Lower lobe of right lung (tissue), 2 donors: ENCODE measurements at regions not wholly inside any gene's neighbourhood (a gene's known extent, or its start where the extent isn't known, plus 50 kb on each side); places are given as distances from the start of the nearest gene placed in this dataset.

Experiments used
- ATAC-seq, 2 donors: fragments of 200-7000 bp; cut with Tn5 transposase; one replicate each; pipeline ENCODE4 v1.9.1; 2020 to 2022; ENCODE audit warnings: mild to moderate bottlenecking in 2 of 2, moderate library complexity in 2 of 2
- DNase-seq: peaks from one replicate; pipeline ENCODE4 v3.0.0-alpha.2; 2020
- H3K27ac ChIP-seq: fragments of 200-600 bp; one replicate; pipeline ENCODE4 v1.8.0; 2022
- H3K27me3 ChIP-seq: fragments of 200-600 bp; one replicate; pipeline ENCODE4 v1.8.0; 2022; ENCODE audit warnings: low read depth
- H3K36me3 ChIP-seq: fragments of 200-600 bp; one replicate; pipeline ENCODE4 v1.8.0; 2022; ENCODE audit warnings: mild to moderate bottlenecking
- H3K4me1 ChIP-seq: fragments of 200-600 bp; one replicate; pipeline ENCODE4 v1.8.0; 2022
- H3K4me3 ChIP-seq: fragments of 200-600 bp; one replicate; pipeline ENCODE4 v1.8.0; 2022; ENCODE audit warnings: mild to moderate bottlenecking
- H3K9me3 ChIP-seq: fragments of 200-600 bp; one replicate; pipeline ENCODE4 v1.8.0; 2022
- CTCF ChIP-seq: fragments of 200-600 bp; IDR thresholded peaks from one replicate; pipeline ENCODE4 v1.8.0; 2022; ENCODE audit warnings: antibody characterized with exemption, mild to moderate bottlenecking
- intact Hi-C: fragments of 100-400 bp; cut with DNase I; formaldehyde crosslinking; loops from one replicate; pipeline ENCODE4 v1.11.0; 2022
- donor health status: DM: no; HTN: yes; CAD: no; lungs with severe emphysema.

DNA sequence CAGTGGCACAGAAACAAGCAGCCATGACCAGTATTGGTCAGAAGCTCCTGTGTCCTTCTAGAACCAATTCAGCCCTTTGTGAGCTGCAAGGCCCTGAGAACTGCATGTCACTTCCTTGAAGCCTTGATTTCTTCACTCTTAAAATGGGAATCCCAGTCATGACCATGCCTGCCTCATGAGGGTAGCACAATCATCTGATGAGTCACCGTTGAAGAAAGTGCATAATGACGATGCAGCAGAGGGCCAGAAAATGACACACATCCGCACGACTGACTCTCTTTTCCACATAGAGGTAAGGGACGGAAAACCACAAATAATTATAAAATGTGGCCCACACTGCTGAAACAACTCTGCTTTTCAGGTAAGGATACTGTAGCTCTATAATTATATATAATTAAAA is 777.4 kb downstream of the BCL11B start:
- Histone ChIP-seq H3K36me3 (no peaks in the 10 kb centered on the region), H3K27me3 (no peaks in the 10 kb centered on the region), H3K4me3 (no peak overlapping the region), H3K9me3 (no peaks in the 10 kb centered on the region), H3K4me1 (no peaks in the 10 kb centered on the region), H3K27ac (no peak overlapping the region)
- no peak for TF ChIP-seq CTCF
- intact Hi-C loops = no loop called here
- DNase-seq (no peak), ATAC-seq (no peak)

GRCh38 chr14:98498019-98498885 is 773.7 kb downstream of the BCL11B start:
- Histone ChIP-seq H3K27me3 (no peaks in the 10 kb centered on the region), H3K9me3 (no peaks in the 10 kb centered on the region), H3K27ac (no peak overlapping the region), H3K36me3 (no peaks in the 10 kb centered on the region), H3K4me1 (no peaks in the 10 kb centered on the region), H3K4me3 (no peak overlapping the region)
- ATAC-seq (no peak), DNase-seq (no peak)
- intact Hi-C loops = no loop called here
- no peak for TF ChIP-seq CTCF

- DNase-seq = no peak
- Histone ChIP-seq H3K4me3 (no peak overlapping the region), H3K36me3 (no peaks in the 10 kb centered on the region), H3K9me3 (no peaks in the 10 kb centered on the region), H3K27me3 (no peaks in the 10 kb centered on the region), H3K27ac (no peak overlapping the region), H3K4me1 (no peaks in the 10 kb centered on the region)
- intact Hi-C loops = no loop called here
- ATAC-seq = no peak
- no peak for TF ChIP-seq CTCF
Observed at GRCh38 chr14:98501335-98501734, 770.7 kb downstream of the BCL11B start.

DNA sequence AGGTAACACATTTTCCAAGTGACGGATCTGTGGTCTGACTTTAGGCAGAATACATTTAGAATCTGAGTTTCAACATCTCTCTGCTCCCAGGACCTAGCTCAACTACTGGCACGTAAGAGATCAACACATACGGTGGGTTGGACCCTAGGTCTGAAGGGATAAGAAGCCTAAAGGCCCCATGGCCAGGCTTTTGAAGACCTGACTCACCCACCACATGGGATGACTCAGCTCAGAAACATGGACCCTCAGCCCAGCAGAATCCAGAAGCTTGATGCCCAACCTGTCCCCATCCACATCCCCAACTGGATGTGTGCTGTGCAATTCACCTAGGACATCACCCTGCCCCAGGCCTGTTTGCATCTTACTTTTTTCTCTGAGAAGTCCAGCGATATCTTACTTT is 770.2 kb downstream of the BCL11B start:
- no peak for DNase-seq
- no peak overlapping the region for H3K27ac ChIP-seq
- no peaks in the 10 kb centered on the region for H3K36me3 ChIP-seq
- intact Hi-C loops = no loop called here
- no peak for ATAC-seq
- H3K9me3 ChIP-seq = no peaks in the 10 kb centered on the region
- TF ChIP-seq CTCF = no peak
- H3K27me3 ChIP-seq = no peaks in the 10 kb centered on the region
- no peaks in the 10 kb centered on the region for H3K4me1 ChIP-seq
- H3K4me3 ChIP-seq = no peak overlapping the region

- Histone ChIP-seq H3K27ac (no peak overlapping the region), H3K4me1 (no peaks in the 10 kb centered on the region), H3K27me3 (no peaks in the 10 kb centered on the region), H3K36me3 (no peaks in the 10 kb centered on the region), H3K9me3 (no peaks in the 10 kb centered on the region), H3K4me3 (no peak overlapping the region)
- ATAC-seq (no peak), DNase-seq (no peak)
- intact Hi-C loops = no loop called here
- no peak for TF ChIP-seq CTCF
Observed at GRCh38 chr14:98503086-98503815, 768.7 kb downstream of the BCL11B start.
